ENCODE measurements at regions not wholly inside any gene's neighbourhood (a gene's known extent, or its start where the extent isn't known, plus 50 kb on each side); places are given as distances from the start of the nearest gene placed in this dataset.

DNA sequence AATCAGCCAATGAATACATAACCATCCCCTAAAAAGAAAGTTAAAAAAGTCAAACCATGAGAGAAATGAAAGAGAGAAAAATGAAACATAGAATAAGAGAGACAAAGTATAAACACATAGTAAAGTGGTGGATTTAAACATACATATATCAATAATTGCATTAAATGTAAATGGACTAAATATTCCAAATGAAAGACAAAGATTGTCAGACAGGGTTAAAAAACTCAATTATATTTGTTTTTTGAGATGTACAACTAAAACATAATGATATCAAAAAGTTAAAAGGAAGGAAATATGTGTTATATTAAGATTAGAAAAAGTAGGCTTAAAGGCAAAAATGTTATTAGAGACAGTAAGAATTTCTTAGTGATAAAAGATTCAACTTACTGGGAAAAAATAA lies 83.8 kb upstream of the CELF4 start:
- no peak for DNase-seq (ENCODE audit: low spot score)
- H3K4me3 ChIP-seq = no peak overlapping the region
- no peaks in the 10 kb centered on the region for H3K9me2 ChIP-seq (ENCODE audit: insufficient read depth)
- Mint-ChIP-seq H3K27ac (no peak overlapping the region), H3K36me3 (ENCODE audit: low read depth) (peaks cover 21% of the 10 kb centered on the region; the same call in 2 of the 3 replicates), H3K27me3 (ENCODE audit: insufficient read depth, low read depth, poor library complexity) (no peaks in the 10 kb centered on the region), H3K4me1 (peaks cover 8% of the 10 kb centered on the region), H3K9me3 (peaks cover 38% of the 10 kb centered on the region), H3K4me3 (no peak overlapping the region)
- H3K4me1 ChIP-seq (ENCODE audit: insufficient read depth) = 0 out of 2 replicates have a peak, but pooled peaks cover 6% of the 10 kb centered on the region
- ATAC-seq = no peak
- H3F3A ChIP-seq (replicated peaks; ENCODE audit: low read depth) = no peaks in the 10 kb centered on the region
- H3K27ac ChIP-seq (ENCODE audit: low read depth) = no peak overlapping the region
- H3K4me2 ChIP-seq = no peak overlapping the region
- H2AFZ ChIP-seq = no peak overlapping the region
- H3K36me3 ChIP-seq (ENCODE audit: insufficient read depth) = 0 out of 2 replicates have a peak, but pooled peaks cover 2% of the 10 kb centered on the region
- H3K27me3 ChIP-seq (ENCODE audit: insufficient read depth) = no peaks in the 10 kb centered on the region
- TF ChIP-seq, protein P1, sequence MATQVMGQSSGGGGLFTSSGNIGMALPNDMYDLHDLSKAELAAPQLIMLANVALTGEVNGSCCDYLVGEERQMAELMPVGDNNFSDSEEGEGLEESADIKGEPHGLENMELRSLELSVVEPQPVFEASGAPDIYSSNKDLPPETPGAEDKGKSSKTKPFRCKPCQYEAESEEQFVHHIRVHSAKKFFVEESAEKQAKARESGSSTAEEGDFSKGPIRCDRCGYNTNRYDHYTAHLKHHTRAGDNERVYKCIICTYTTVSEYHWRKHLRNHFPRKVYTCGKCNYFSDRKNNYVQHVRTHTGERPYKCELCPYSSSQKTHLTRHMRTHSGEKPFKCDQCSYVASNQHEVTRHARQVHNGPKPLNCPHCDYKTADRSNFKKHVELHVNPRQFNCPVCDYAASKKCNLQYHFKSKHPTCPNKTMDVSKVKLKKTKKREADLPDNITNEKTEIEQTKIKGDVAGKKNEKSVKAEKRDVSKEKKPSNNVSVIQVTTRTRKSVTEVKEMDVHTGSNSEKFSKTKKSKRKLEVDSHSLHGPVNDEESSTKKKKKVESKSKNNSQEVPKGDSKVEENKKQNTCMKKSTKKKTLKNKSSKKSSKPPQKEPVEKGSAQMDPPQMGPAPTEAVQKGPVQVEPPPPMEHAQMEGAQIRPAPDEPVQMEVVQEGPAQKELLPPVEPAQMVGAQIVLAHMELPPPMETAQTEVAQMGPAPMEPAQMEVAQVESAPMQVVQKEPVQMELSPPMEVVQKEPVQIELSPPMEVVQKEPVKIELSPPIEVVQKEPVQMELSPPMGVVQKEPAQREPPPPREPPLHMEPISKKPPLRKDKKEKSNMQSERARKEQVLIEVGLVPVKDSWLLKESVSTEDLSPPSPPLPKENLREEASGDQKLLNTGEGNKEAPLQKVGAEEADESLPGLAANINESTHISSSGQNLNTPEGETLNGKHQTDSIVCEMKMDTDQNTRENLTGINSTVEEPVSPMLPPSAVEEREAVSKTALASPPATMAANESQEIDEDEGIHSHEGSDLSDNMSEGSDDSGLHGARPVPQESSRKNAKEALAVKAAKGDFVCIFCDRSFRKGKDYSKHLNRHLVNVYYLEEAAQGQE (IDR thresholded peaks at IDR 0.05; ENCODE audit: unreplicated experiment) = no peak
- TF ChIP-seq CREB1 (CRISPR knock-in tag; IDR thresholded peaks at IDR 0.05; ENCODE audit: low read depth) (no peak), NANOG (IDR thresholded peaks at IDR 0.05; ENCODE audit: borderline replicate concordance) (no peak), STAT1 (IDR thresholded peaks at IDR 0.05; ENCODE audit: unreplicated experiment) (no peak), POLR2AphosphoS5 (IDR thresholded peaks at IDR 0.05; ENCODE audit: low read depth) (no peak)
- TF ChIP-seq, protein P2, sequence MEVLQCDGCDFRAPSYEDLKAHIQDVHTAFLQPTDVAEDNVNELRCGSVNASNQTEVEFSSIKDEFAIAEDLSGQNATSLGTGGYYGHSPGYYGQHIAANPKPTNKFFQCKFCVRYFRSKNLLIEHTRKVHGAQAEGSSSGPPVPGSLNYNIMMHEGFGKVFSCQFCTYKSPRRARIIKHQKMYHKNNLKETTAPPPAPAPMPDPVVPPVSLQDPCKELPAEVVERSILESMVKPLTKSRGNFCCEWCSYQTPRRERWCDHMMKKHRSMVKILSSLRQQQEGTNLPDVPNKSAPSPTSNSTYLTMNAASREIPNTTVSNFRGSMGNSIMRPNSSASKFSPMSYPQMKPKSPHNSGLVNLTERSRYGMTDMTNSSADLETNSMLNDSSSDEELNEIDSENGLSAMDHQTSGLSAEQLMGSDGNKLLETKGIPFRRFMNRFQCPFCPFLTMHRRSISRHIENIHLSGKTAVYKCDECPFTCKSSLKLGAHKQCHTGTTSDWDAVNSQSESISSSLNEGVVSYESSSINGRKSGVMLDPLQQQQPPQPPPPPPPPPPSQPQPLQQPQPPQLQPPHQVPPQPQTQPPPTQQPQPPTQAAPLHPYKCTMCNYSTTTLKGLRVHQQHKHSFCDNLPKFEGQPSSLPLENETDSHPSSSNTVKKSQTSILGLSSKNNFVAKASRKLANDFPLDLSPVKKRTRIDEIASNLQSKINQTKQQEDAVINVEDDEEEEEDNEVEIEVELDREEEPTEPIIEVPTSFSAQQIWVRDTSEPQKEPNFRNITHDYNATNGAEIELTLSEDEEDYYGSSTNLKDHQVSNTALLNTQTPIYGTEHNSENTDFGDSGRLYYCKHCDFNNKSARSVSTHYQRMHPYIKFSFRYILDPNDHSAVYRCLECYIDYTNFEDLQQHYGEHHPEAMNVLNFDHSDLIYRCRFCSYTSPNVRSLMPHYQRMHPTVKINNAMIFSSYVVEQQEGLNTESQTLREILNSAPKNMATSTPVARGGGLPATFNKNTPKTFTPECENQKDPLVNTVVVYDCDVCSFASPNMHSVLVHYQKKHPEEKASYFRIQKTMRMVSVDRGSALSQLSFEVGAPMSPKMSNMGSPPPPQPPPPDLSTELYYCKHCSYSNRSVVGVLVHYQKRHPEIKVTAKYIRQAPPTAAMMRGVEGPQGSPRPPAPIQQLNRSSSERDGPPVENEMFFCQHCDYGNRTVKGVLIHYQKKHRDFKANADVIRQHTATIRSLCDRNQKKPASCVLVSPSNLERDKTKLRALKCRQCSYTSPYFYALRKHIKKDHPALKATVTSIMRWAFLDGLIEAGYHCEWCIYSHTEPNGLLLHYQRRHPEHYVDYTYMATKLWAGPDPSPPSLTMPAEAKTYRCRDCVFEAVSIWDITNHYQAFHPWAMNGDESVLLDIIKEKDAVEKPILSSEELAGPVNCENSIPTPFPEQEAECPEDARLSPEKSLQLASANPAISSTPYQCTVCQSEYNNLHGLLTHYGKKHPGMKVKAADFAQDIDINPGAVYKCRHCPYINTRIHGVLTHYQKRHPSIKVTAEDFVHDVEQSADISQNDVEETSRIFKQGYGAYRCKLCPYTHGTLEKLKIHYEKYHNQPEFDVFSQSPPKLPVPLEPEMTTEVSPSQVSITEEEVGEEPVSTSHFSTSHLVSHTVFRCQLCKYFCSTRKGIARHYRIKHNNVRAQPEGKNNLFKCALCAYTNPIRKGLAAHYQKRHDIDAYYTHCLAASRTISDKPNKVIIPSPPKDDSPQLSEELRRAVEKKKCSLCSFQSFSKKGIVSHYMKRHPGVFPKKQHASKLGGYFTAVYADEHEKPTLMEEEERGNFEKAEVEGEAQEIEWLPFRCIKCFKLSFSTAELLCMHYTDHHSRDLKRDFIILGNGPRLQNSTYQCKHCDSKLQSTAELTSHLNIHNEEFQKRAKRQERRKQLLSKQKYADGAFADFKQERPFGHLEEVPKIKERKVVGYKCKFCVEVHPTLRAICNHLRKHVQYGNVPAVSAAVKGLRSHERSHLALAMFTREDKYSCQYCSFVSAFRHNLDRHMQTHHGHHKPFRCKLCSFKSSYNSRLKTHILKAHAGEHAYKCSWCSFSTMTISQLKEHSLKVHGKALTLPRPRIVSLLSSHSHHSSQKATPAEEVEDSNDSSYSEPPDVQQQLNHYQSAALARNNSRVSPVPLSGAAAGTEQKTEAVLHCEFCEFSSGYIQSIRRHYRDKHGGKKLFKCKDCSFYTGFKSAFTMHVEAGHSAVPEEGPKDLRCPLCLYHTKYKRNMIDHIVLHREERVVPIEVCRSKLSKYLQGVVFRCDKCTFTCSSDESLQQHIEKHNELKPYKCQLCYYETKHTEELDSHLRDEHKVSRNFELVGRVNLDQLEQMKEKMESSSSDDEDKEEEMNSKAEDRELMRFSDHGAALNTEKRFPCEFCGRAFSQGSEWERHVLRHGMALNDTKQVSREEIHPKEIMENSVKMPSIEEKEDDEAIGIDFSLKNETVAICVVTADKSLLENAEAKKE (CRISPR knock-in tag; IDR thresholded peaks at IDR 0.05) = no peak
- H3K79me2 ChIP-seq (replicated peaks; ENCODE audit: insufficient read depth) = no peaks in the 10 kb centered on the region
- no peaks in the 10 kb centered on the region for H4K20me1 ChIP-seq (replicated peaks; ENCODE audit: insufficient read depth)

All from GM23338 (cell line).